OCI-LY7 (cell line): ENCODE measurements at regions not wholly inside any gene's neighbourhood (a gene's known extent, or its start where the extent isn't known, plus 50 kb on each side); places are given as distances from the start of the nearest gene placed in this dataset.

ENCODE experiments used
- EZH2phosphoT487 ChIP-seq: fragments of 200-600 bp; sonication (generic); IDR thresholded peaks from 2 replicates; pipeline ENCODE4 v1.6.1; 2018; ENCODE audit warnings: low read depth, borderline replicate concordance, mild to moderate bottlenecking, mixed run types, antibody characterized with exemption, low read length, moderate library complexity, mixed read lengths
- TF ChIP-seq, protein P1 (sequence below): fragments of 200-600 bp; sonication (generic); conservative IDR thresholded peaks from 2 replicates; pipeline ENCODE4 v1.5.1; 2014; ENCODE audit warnings: mild to moderate bottlenecking, antibody characterized with exemption, low read length, moderate library complexity, mixed read lengths

DNA sequence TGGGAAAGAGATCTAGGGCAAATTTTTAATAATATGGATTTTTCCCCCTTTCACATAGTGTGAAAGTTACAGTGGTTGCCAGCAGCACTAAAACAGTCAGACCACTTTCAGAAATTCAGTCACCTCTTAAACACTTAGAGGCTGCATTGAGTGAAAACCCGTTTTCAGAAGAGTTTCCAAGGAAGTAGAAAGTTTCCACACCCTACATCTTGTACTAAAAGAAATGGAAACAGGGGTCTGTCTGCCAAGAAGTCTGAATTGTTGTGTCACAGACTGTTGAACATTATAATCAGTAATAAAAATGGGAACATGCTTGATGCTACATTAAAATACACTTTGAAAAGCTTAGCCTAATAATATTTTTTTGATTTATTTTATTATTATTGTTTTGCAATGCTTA, 278.9 kb upstream of the KCNJ16 start:
- TF ChIP-seq EZH2phosphoT487 = no peak
- TF ChIP-seq, protein P1, sequence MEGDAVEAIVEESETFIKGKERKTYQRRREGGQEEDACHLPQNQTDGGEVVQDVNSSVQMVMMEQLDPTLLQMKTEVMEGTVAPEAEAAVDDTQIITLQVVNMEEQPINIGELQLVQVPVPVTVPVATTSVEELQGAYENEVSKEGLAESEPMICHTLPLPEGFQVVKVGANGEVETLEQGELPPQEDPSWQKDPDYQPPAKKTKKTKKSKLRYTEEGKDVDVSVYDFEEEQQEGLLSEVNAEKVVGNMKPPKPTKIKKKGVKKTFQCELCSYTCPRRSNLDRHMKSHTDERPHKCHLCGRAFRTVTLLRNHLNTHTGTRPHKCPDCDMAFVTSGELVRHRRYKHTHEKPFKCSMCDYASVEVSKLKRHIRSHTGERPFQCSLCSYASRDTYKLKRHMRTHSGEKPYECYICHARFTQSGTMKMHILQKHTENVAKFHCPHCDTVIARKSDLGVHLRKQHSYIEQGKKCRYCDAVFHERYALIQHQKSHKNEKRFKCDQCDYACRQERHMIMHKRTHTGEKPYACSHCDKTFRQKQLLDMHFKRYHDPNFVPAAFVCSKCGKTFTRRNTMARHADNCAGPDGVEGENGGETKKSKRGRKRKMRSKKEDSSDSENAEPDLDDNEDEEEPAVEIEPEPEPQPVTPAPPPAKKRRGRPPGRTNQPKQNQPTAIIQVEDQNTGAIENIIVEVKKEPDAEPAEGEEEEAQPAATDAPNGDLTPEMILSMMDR = no peak
